ENCODE measurements at regions not wholly inside any gene's neighbourhood (a gene's known extent, or its start where the extent isn't known, plus 50 kb on each side); places are given as distances from the start of the nearest gene placed in this dataset.

- H3K9ac ChIP-seq (ENCODE audit: insufficient read length): no peak overlapping the region
- H3K36me3 ChIP-seq (ENCODE audit: insufficient read depth, low read length): no peaks in the 10 kb centered on the region
- no peak overlapping the region for H3K27ac ChIP-seq
- no peak for TF ChIP-seq POLR2AphosphoS5 (IDR thresholded peaks at IDR 0.05; ENCODE audit: borderline replicate concordance, low read depth, low read length)
- TF ChIP-seq EZH2 (IDR thresholded peaks at IDR 0.05): no peak
- TF ChIP-seq FOXP2 (optimal IDR thresholded peaks at IDR 0.05; ENCODE audit: control extremely low read depth, extremely low read length, insufficient read depth): no peak
- H3K9me3 ChIP-seq (ENCODE audit: low read depth, low read length): no peaks in the 10 kb centered on the region
- no peak overlapping the region for H3K4me3 ChIP-seq
- no peak for DNase-seq (ENCODE audit: low read depth, low spot score)
These were observed 153.8 kb upstream of the NR3C1 start for GRCh38 chr5:143557061-143557818.

- Histone ChIP-seq H3K4me3 (no peak overlapping the region), H3K9ac (ENCODE audit: insufficient read length) (no peak overlapping the region), H3K9me3 (ENCODE audit: low read depth, low read length) (no peaks in the 10 kb centered on the region), H3K27ac (no peak overlapping the region), H3K36me3 (ENCODE audit: insufficient read depth, low read length) (no peaks in the 10 kb centered on the region)
- DNase-seq (ENCODE audit: low read depth, low spot score): no peak
- TF ChIP-seq FOXP2 (optimal IDR thresholded peaks at IDR 0.05; ENCODE audit: control extremely low read depth, extremely low read length, insufficient read depth) (no peak), EZH2 (IDR thresholded peaks at IDR 0.05) (no peak), POLR2AphosphoS5 (IDR thresholded peaks at IDR 0.05; ENCODE audit: borderline replicate concordance, low read depth, low read length) (no peak)
These were observed 151.5 kb upstream of the NR3C1 start for GRCh38 chr5:143554918-143555477.

DNA sequence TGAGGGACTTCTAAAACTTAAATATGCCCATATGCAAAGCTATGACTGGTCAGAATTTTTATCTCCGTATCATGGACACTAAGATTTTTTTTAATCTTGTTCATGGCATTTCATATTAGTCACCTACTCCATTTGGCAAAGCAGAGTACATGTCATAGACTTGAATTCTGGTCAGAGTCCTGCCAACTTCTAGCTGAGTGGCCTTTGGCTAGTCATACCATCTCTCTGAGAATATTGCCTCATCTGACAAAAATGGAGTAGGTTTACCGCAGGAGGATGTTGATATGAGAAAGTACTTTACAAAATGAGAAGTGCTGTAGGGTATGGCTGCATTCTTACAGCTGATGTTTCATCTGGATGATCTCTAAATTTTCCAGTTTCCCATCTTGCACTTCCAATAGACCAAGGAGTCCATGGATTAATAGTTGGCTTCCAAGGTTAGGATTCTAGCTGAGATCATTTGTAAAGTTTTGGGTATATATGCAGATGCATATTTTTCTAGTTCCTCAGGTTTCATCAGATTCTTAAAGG lies 150.8 kb upstream of the NR3C1 start:
- TF ChIP-seq EZH2 (IDR thresholded peaks at IDR 0.05): no peak
- TF ChIP-seq POLR2AphosphoS5 (IDR thresholded peaks at IDR 0.05; ENCODE audit: borderline replicate concordance, low read depth, low read length): no peak
- TF ChIP-seq FOXP2 (optimal IDR thresholded peaks at IDR 0.05; ENCODE audit: control extremely low read depth, extremely low read length, insufficient read depth): no peak
- DNase-seq (ENCODE audit: low read depth, low spot score): no peak
- no peak overlapping the region for H3K27ac ChIP-seq

GRCh38 chr5:143552680-143553079 lies 149.2 kb upstream of the NR3C1 start:
- DNase-seq (ENCODE audit: low read depth, low spot score): no peak
- no peaks in the 10 kb centered on the region for H3K9me3 ChIP-seq (ENCODE audit: low read depth, low read length)
- no peak overlapping the region for H3K27ac ChIP-seq
- H3K9ac ChIP-seq (ENCODE audit: insufficient read length): no peak overlapping the region
- TF ChIP-seq EZH2 (IDR thresholded peaks at IDR 0.05): no peak
- no peak for TF ChIP-seq POLR2AphosphoS5 (IDR thresholded peaks at IDR 0.05; ENCODE audit: borderline replicate concordance, low read depth, low read length)
- TF ChIP-seq FOXP2 (optimal IDR thresholded peaks at IDR 0.05; ENCODE audit: control extremely low read depth, extremely low read length, insufficient read depth): no peak
- H3K36me3 ChIP-seq (ENCODE audit: insufficient read depth, low read length): no peaks in the 10 kb centered on the region
- H3K4me3 ChIP-seq: no peak overlapping the region

More for the DNA sequence above, 150.8 kb upstream of the NR3C1 start:
- no peak overlapping the region for H3K4me3 ChIP-seq
- H3K36me3 ChIP-seq (ENCODE audit: insufficient read depth, low read length): no peaks in the 10 kb centered on the region
- no peak overlapping the region for H3K9ac ChIP-seq (ENCODE audit: insufficient read length)
- no peaks in the 10 kb centered on the region for H3K9me3 ChIP-seq (ENCODE audit: low read depth, low read length)

- DNase-seq (ENCODE audit: low read depth, low spot score): no peak
- no peak overlapping the region for H3K4me3 ChIP-seq
- TF ChIP-seq POLR2AphosphoS5 (IDR thresholded peaks at IDR 0.05; ENCODE audit: borderline replicate concordance, low read depth, low read length) (no peak), FOXP2 (optimal IDR thresholded peaks at IDR 0.05; ENCODE audit: control extremely low read depth, extremely low read length, insufficient read depth) (no peak), EZH2 (IDR thresholded peaks at IDR 0.05) (no peak)
- H3K9ac ChIP-seq (ENCODE audit: insufficient read length): no peak overlapping the region
- H3K27ac ChIP-seq: no peak overlapping the region
- no peaks in the 10 kb centered on the region for H3K9me3 ChIP-seq (ENCODE audit: low read depth, low read length)
- H3K36me3 ChIP-seq (ENCODE audit: insufficient read depth, low read length): no peaks in the 10 kb centered on the region
These were observed 148.3 kb upstream of the NR3C1 start for GRCh38 chr5:143551820-143552251.

GRCh38 chr5:143550986-143551630 lies 147.6 kb upstream of the NR3C1 start:
- no peak overlapping the region for H3K27ac ChIP-seq
- no peaks in the 10 kb centered on the region for H3K9me3 ChIP-seq (ENCODE audit: low read depth, low read length)
- no peak overlapping the region for H3K9ac ChIP-seq (ENCODE audit: insufficient read length)
- no peak for TF ChIP-seq EZH2 (IDR thresholded peaks at IDR 0.05)
- TF ChIP-seq POLR2AphosphoS5 (IDR thresholded peaks at IDR 0.05; ENCODE audit: borderline replicate concordance, low read depth, low read length): no peak
- no peak for TF ChIP-seq FOXP2 (optimal IDR thresholded peaks at IDR 0.05; ENCODE audit: control extremely low read depth, extremely low read length, insufficient read depth)
- no peak overlapping the region for H3K4me3 ChIP-seq
- no peak for DNase-seq (ENCODE audit: low read depth, low spot score)
- no peaks in the 10 kb centered on the region for H3K36me3 ChIP-seq (ENCODE audit: insufficient read depth, low read length)

GRCh38 chr5:143547342-143547741 lies 143.9 kb upstream of the NR3C1 start:
- no peak overlapping the region for H3K27ac ChIP-seq
- no peak for DNase-seq (ENCODE audit: low read depth, low spot score)

DNA sequence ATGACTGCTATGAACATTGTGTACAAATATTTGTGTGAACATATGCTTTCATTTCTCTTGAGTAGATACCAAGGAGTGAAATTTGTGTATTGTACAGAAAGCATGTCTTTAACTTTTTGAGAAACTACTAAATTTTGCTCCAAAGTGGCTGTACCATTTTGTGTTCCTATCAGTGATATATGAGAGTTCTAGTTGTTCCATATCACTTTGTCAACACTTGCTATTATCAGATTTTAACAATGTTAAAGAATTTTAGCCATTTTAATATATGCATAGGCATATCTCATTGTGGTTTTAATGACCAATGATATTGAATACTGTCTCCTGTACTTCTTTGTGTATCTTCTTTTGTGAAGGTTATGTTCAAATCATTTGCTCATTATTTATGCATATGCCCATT lies 142.9 kb upstream of the NR3C1 start:
- H3K27ac ChIP-seq: no peak overlapping the region
- no peak overlapping the region for H3K9ac ChIP-seq (ENCODE audit: insufficient read length)
- DNase-seq (ENCODE audit: low read depth, low spot score): no peak
- no peak overlapping the region for H3K4me3 ChIP-seq
- no peaks in the 10 kb centered on the region for H3K9me3 ChIP-seq (ENCODE audit: low read depth, low read length)
- no peak for TF ChIP-seq POLR2AphosphoS5 (IDR thresholded peaks at IDR 0.05; ENCODE audit: borderline replicate concordance, low read depth, low read length)
- TF ChIP-seq FOXP2 (optimal IDR thresholded peaks at IDR 0.05; ENCODE audit: control extremely low read depth, extremely low read length, insufficient read depth): no peak
- no peak for TF ChIP-seq EZH2 (IDR thresholded peaks at IDR 0.05)
- no peaks in the 10 kb centered on the region for H3K36me3 ChIP-seq (ENCODE audit: insufficient read depth, low read length)

More at GRCh38 chr5:143547342-143547741, 143.9 kb upstream of the NR3C1 start:
- no peaks in the 10 kb centered on the region for H3K36me3 ChIP-seq (ENCODE audit: insufficient read depth, low read length)
- no peak overlapping the region for H3K4me3 ChIP-seq
- no peak for TF ChIP-seq EZH2 (IDR thresholded peaks at IDR 0.05)
- no peak for TF ChIP-seq FOXP2 (optimal IDR thresholded peaks at IDR 0.05; ENCODE audit: control extremely low read depth, extremely low read length, insufficient read depth)
- TF ChIP-seq POLR2AphosphoS5 (IDR thresholded peaks at IDR 0.05; ENCODE audit: borderline replicate concordance, low read depth, low read length): no peak
- no peak overlapping the region for H3K9ac ChIP-seq (ENCODE audit: insufficient read length)
- H3K9me3 ChIP-seq (ENCODE audit: low read depth, low read length): no peaks in the 10 kb centered on the region

Measured in SK-N-MC (cell line).